ENCODE measurements at regions not wholly inside any gene's neighbourhood (a gene's known extent, or its start where the extent isn't known, plus 50 kb on each side); places are given as distances from the start of the nearest gene placed in this dataset.

GRCh38 chr3:13193320-13194284 lies 120.4 kb upstream of the IQSEC1 start:
- H3K9ac ChIP-seq (ENCODE audit: low read length), result no peak overlapping the region
- no peaks in the 10 kb centered on the region for H3K36me3 ChIP-seq (ENCODE audit: insufficient read depth, low read length)
- H3K4me1 ChIP-seq (ENCODE audit: low read length), result peaks cover 3% of the 10 kb centered on the region
- no peaks in the 10 kb centered on the region for H3K9me3 ChIP-seq (ENCODE audit: low read length)
- H3K4me3 ChIP-seq (ENCODE audit: low read length), result no peak overlapping the region
- H3K4me2 ChIP-seq (ENCODE audit: low read depth, low read length, poor library complexity, severe bottlenecking), result no peak overlapping the region
- no peak overlapping the region for H3K27ac ChIP-seq (ENCODE audit: low read length)
- no peaks in the 10 kb centered on the region for H3K27me3 ChIP-seq (ENCODE audit: low read length)
- no peak overlapping the region for H2AFZ ChIP-seq (ENCODE audit: low read length)
- H4K20me1 ChIP-seq (ENCODE audit: insufficient read depth, low read depth, low read length), result peaks cover 65% of the 10 kb centered on the region; the same call in 1 of the 2 replicates
- no peaks in the 10 kb centered on the region for H3K9me2 ChIP-seq (replicated peaks; ENCODE audit: insufficient read depth, low read length)
- DNase-seq, result no peak
- H3K79me2 ChIP-seq (ENCODE audit: low read length), result no peaks in the 10 kb centered on the region

- no peak overlapping the region for H3K4me2 ChIP-seq (ENCODE audit: low read depth, low read length, poor library complexity, severe bottlenecking)
- H4K20me1 ChIP-seq (ENCODE audit: insufficient read depth, low read depth, low read length), result peaks cover 61% of the 10 kb centered on the region; the same call in 1 of the 2 replicates
- no peaks in the 10 kb centered on the region for H3K9me3 ChIP-seq (ENCODE audit: low read length)
- no peak overlapping the region for H3K4me3 ChIP-seq (ENCODE audit: low read length)
- H3K4me1 ChIP-seq (ENCODE audit: low read length), result peaks cover 3% of the 10 kb centered on the region
- no peaks in the 10 kb centered on the region for H3K79me2 ChIP-seq (ENCODE audit: low read length)
- no peaks in the 10 kb centered on the region for H3K36me3 ChIP-seq (ENCODE audit: insufficient read depth, low read length)
- no peak overlapping the region for H3K9ac ChIP-seq (ENCODE audit: low read length)
- no peak for DNase-seq
- H3K27me3 ChIP-seq (ENCODE audit: low read length), result no peaks in the 10 kb centered on the region
- no peaks in the 10 kb centered on the region for H3K9me2 ChIP-seq (replicated peaks; ENCODE audit: insufficient read depth, low read length)
- no peak overlapping the region for H3K27ac ChIP-seq (ENCODE audit: low read length)
- H2AFZ ChIP-seq (ENCODE audit: low read length), result no peak overlapping the region
Measured at GRCh38 chr3:13192471-13193213, 119.4 kb upstream of the IQSEC1 start.

DNA sequence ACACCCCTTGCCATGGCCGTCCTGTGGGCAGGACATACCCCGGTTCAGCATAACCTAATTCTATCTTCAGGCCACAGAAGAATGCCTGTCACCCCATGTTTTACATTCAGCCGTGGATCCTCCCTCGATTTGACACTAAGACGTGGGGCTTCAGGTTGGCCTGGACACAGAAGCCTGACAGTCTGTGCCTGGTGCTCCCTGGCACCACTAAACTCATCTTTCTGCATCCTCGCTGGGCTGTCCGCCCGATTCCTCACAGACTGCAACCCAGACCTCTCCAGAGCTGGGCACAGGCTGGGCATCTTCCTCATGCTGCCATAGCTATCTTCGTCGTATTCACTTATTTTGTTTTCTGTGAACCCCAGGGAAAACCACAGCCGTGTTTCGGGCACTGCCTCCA lies 117.8 kb upstream of the IQSEC1 start:
- H3K9me3 ChIP-seq (ENCODE audit: low read length), result no peaks in the 10 kb centered on the region
- H3K27me3 ChIP-seq (ENCODE audit: low read length), result no peaks in the 10 kb centered on the region
- peaks cover 2% of the 10 kb centered on the region for H3K4me1 ChIP-seq (ENCODE audit: low read length)
- H3K9me2 ChIP-seq (replicated peaks; ENCODE audit: insufficient read depth, low read length), result no peaks in the 10 kb centered on the region
- no peaks in the 10 kb centered on the region for H3K36me3 ChIP-seq (ENCODE audit: insufficient read depth, low read length)
- no peak overlapping the region for H2AFZ ChIP-seq (ENCODE audit: low read length)
- no peak overlapping the region for H3K4me3 ChIP-seq (ENCODE audit: low read length)
- no peak overlapping the region for H3K27ac ChIP-seq (ENCODE audit: low read length)
- no peak overlapping the region for H3K9ac ChIP-seq (ENCODE audit: low read length)
- peaks cover 47% of the 10 kb centered on the region; the same call in 1 of the 2 replicates for H4K20me1 ChIP-seq (ENCODE audit: insufficient read depth, low read depth, low read length)
- DNase-seq, result no peak
- H3K79me2 ChIP-seq (ENCODE audit: low read length), result no peaks in the 10 kb centered on the region
- no peak overlapping the region for H3K4me2 ChIP-seq (ENCODE audit: low read depth, low read length, poor library complexity, severe bottlenecking)

DNA sequence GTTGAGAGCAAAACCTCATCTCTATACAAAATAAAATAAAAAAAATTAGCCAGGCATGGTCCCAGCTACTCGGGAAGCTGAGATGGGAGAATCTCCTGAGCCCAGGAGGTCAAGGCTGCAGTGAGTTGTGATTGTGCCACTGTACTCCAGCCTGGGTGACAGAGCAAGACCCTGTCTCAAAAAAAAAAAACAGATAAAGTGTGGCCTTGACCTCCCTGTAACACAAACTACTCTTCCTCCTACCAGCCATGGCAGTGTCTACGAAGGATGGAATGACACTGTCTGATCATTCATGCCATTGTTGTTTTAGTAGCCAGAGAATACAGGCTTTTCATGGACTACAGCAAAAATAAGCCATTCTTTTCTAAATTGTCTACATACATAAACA lies 117.1 kb upstream of the IQSEC1 start:
- Histone ChIP-seq H3K4me2 (ENCODE audit: low read depth, low read length, poor library complexity, severe bottlenecking) (no peak overlapping the region), H3K36me3 (ENCODE audit: insufficient read depth, low read length) (no peaks in the 10 kb centered on the region), H4K20me1 (ENCODE audit: insufficient read depth, low read depth, low read length) (peaks cover 46% of the 10 kb centered on the region; the same call in 1 of the 2 replicates), H3K79me2 (ENCODE audit: low read length) (no peaks in the 10 kb centered on the region), H3K27ac (ENCODE audit: low read length) (no peak overlapping the region), H3K9me3 (ENCODE audit: low read length) (no peaks in the 10 kb centered on the region), H3K9me2 (replicated peaks; ENCODE audit: insufficient read depth, low read length) (no peaks in the 10 kb centered on the region), H3K4me1 (ENCODE audit: low read length) (no peaks in the 10 kb centered on the region), H3K4me3 (ENCODE audit: low read length) (no peak overlapping the region), H2AFZ (ENCODE audit: low read length) (no peak overlapping the region), H3K9ac (ENCODE audit: low read length) (no peak overlapping the region), H3K27me3 (ENCODE audit: low read length) (no peaks in the 10 kb centered on the region)
- no peak for DNase-seq

- Histone ChIP-seq H3K9ac (ENCODE audit: low read length) (no peak overlapping the region), H4K20me1 (ENCODE audit: insufficient read depth, low read depth, low read length) (peaks cover 41% of the 10 kb centered on the region; the same call in 1 of the 2 replicates), H2AFZ (ENCODE audit: low read length) (no peak overlapping the region), H3K4me3 (ENCODE audit: low read length) (no peak overlapping the region), H3K79me2 (ENCODE audit: low read length) (no peaks in the 10 kb centered on the region), H3K36me3 (ENCODE audit: insufficient read depth, low read length) (no peaks in the 10 kb centered on the region), H3K4me1 (ENCODE audit: low read length) (no peaks in the 10 kb centered on the region), H3K4me2 (ENCODE audit: low read depth, low read length, poor library complexity, severe bottlenecking) (no peak overlapping the region), H3K9me2 (replicated peaks; ENCODE audit: insufficient read depth, low read length) (no peaks in the 10 kb centered on the region), H3K27me3 (ENCODE audit: low read length) (no peaks in the 10 kb centered on the region), H3K27ac (ENCODE audit: low read length) (no peak overlapping the region), H3K9me3 (ENCODE audit: low read length) (no peaks in the 10 kb centered on the region)
- no peak for DNase-seq
Measured at GRCh38 chr3:13189639-13190377, 116.6 kb upstream of the IQSEC1 start.

- no peaks in the 10 kb centered on the region for H3K9me3 ChIP-seq (ENCODE audit: low read length)
- peaks cover 41% of the 10 kb centered on the region; the same call in 1 of the 2 replicates for H4K20me1 ChIP-seq (ENCODE audit: insufficient read depth, low read depth, low read length)
- H3K4me1 ChIP-seq (ENCODE audit: low read length), result no peaks in the 10 kb centered on the region
- H3K9me2 ChIP-seq (replicated peaks; ENCODE audit: insufficient read depth, low read length), result no peaks in the 10 kb centered on the region
- H3K9ac ChIP-seq (ENCODE audit: low read length), result no peak overlapping the region
- H3K79me2 ChIP-seq (ENCODE audit: low read length), result no peaks in the 10 kb centered on the region
- no peak overlapping the region for H3K4me2 ChIP-seq (ENCODE audit: low read depth, low read length, poor library complexity, severe bottlenecking)
- no peak overlapping the region for H2AFZ ChIP-seq (ENCODE audit: low read length)
- no peak overlapping the region for H3K4me3 ChIP-seq (ENCODE audit: low read length)
- H3K36me3 ChIP-seq (ENCODE audit: insufficient read depth, low read length), result no peaks in the 10 kb centered on the region
- no peak overlapping the region for H3K27ac ChIP-seq (ENCODE audit: low read length)
- H3K27me3 ChIP-seq (ENCODE audit: low read length), result no peaks in the 10 kb centered on the region
- no peak for DNase-seq
Measured at GRCh38 chr3:13188975-13189374, 115.7 kb upstream of the IQSEC1 start.

GRCh38 chr3:13188181-13188779 lies 115.1 kb upstream of the IQSEC1 start:
- H3K79me2 ChIP-seq (ENCODE audit: low read length), result no peaks in the 10 kb centered on the region
- no peaks in the 10 kb centered on the region for H3K9me3 ChIP-seq (ENCODE audit: low read length)
- no peak for DNase-seq
- no peak overlapping the region for H3K4me2 ChIP-seq (ENCODE audit: low read depth, low read length, poor library complexity, severe bottlenecking)
- H3K4me3 ChIP-seq (ENCODE audit: low read length), result no peak overlapping the region
- H3K36me3 ChIP-seq (ENCODE audit: insufficient read depth, low read length), result no peaks in the 10 kb centered on the region
- no peak overlapping the region for H3K27ac ChIP-seq (ENCODE audit: low read length)
- no peaks in the 10 kb centered on the region for H3K27me3 ChIP-seq (ENCODE audit: low read length)
- no peaks in the 10 kb centered on the region for H3K4me1 ChIP-seq (ENCODE audit: low read length)
- peaks cover 34% of the 10 kb centered on the region; the same call in 1 of the 2 replicates for H4K20me1 ChIP-seq (ENCODE audit: insufficient read depth, low read depth, low read length)
- H3K9me2 ChIP-seq (replicated peaks; ENCODE audit: insufficient read depth, low read length), result no peaks in the 10 kb centered on the region
- no peak overlapping the region for H2AFZ ChIP-seq (ENCODE audit: low read length)
- H3K9ac ChIP-seq (ENCODE audit: low read length), result no peak overlapping the region

Data from Karpas-422 (cell line).